PC-3 (cell line): ENCODE measurements at regions not wholly inside any gene's neighbourhood (a gene's known extent, or its start where the extent isn't known, plus 50 kb on each side); places are given as distances from the start of the nearest gene placed in this dataset.
"Not testable (repeated sequence)": the region's sequence is repeated elsewhere in the genome, so short reads cannot be mapped to it uniquely, and the experiment has no call there.

Experiments
- ATAC-seq: fragments of 200-7000 bp; cut with Tn5 transposase; 2 replicates; pipeline ENCODE4 v1.9.1; 2020; ENCODE audit warnings: mild to moderate bottlenecking, moderate library complexity
- BruUV-seq: library from RNA; stranded (reverse); fragments of 400-500 nt; replicated peaks from 2 replicates; lab custom pipeline; 2021; lab: Mats Ljungman, UMichigan
- CTCF ChIA-PET: fragments of 300-600 bp; sonication (Branson Sonifier 250); formaldehyde crosslinking; loops from one replicate; lab custom pipeline; 2022; ENCODE audit warnings: antibody characterized with exemption; lab: Charles Lee
- POLR2A ChIA-PET: fragments of 300-600 bp; sonication (Branson Sonifier 250); formaldehyde crosslinking; loops from one replicate; lab custom pipeline; 2022; ENCODE audit warnings: antibody characterized with exemption; ENCODE audit not compliant: unreplicated experiment; lab: Charles Lee
- DNase-seq: peaks from one replicate; pipeline ENCODE4 v3.0.0-alpha.2; 2015
- H2AFZ ChIP-seq: fragments of 300-600 bp; sonication (generic); 2 replicates; pipeline ENCODE4 v1.6.0; 2016; ENCODE audit warnings: antibody characterized with exemption, low read length
- H3F3A ChIP-seq: fragments of 300-600 bp; sonication (generic); one replicate; pipeline ENCODE4 v1.6.0; 2017; ENCODE audit warnings: antibody characterized with exemption, low read length, control low read depth, mild to moderate bottlenecking; ENCODE audit not compliant: unreplicated experiment
- H3K27ac ChIP-seq: fragments of 300-600 bp; sonication (generic); 2 replicates; pipeline ENCODE4 v1.5.1; 2016; ENCODE audit warnings: mild to moderate bottlenecking, low read length
- H3K27me3 ChIP-seq: fragments of 300-600 bp; sonication (generic); 2 replicates; pipeline ENCODE4 v1.6.1; 2016; ENCODE audit warnings: low read length, mixed read lengths
- H3K36me3 ChIP-seq: fragments of 300-600 bp; sonication (generic); 2 replicates; pipeline ENCODE4 v1.6.1; 2016; ENCODE audit warnings: low read depth, mixed run types, low read length, mixed read lengths
- H3K4me1 ChIP-seq: fragments of 300-600 bp; sonication (generic); 2 replicates; pipeline ENCODE4 v1.5.1; 2016; ENCODE audit warnings: low read length; ENCODE audit not compliant: insufficient read depth
- H3K4me2 ChIP-seq: fragments of 300-600 bp; sonication (generic); 2 replicates; pipeline ENCODE4 v1.6.0; 2016; ENCODE audit warnings: low read length
- H3K4me3 ChIP-seq: fragments of 300-600 bp; sonication (generic); 2 replicates; pipeline ENCODE4 v1.5.1; 2016; ENCODE audit warnings: mild to moderate bottlenecking, low read length, mixed read lengths
- H3K79me2 ChIP-seq: fragments of 300-600 bp; sonication (generic); 2 replicates; pipeline ENCODE4 v1.6.1; 2017; ENCODE audit warnings: low read length, mixed read lengths
- H3K9ac ChIP-seq: fragments of 300-600 bp; sonication (generic); 2 replicates; pipeline ENCODE4 v1.6.0; 2016; ENCODE audit warnings: mild to moderate bottlenecking, low read length
- H3K9me2 ChIP-seq: fragments of 300-600 bp; sonication (generic); replicated peaks from 2 replicates; pipeline ENCODE4 v1.6.1; 2016; ENCODE audit warnings: mixed run types, low read length, mixed read lengths
- H3K9me3 ChIP-seq: fragments of 300-600 bp; sonication (generic); 2 replicates; pipeline ENCODE4 v1.6.1; 2016; ENCODE audit warnings: low read length, mixed read lengths
- H4K20me1 ChIP-seq: fragments of 300-600 bp; sonication (generic); 2 replicates; pipeline ENCODE4 v1.6.1; 2016; ENCODE audit warnings: low read length, mixed read lengths
- CTCF ChIP-seq: fragments of 300-600 bp; sonication (generic); conservative IDR thresholded peaks from 2 replicates; pipeline ENCODE4 v1.5.1; 2017; ENCODE audit warnings: antibody characterized with exemption, low read depth, mild to moderate bottlenecking, low read length
- EZH2 ChIP-seq: fragments of 300-600 bp; sonication (generic); IDR thresholded peaks from one replicate; pipeline ENCODE4 v1.6.1; 2017; ENCODE audit warnings: antibody characterized with exemption, mild to moderate bottlenecking, low read length; ENCODE audit not compliant: unreplicated experiment
- EZH2phosphoT487 ChIP-seq: fragments of 300-600 bp; sonication (generic); IDR thresholded peaks from 2 replicates; pipeline ENCODE4 v1.6.1; 2018; ENCODE audit warnings: mild to moderate bottlenecking, antibody characterized with exemption, low read length, borderline replicate concordance
- intact Hi-C: fragments of 100-400 bp; cut with micrococcal nuclease; formaldehyde crosslinking; loops from 2 replicates; pipeline ENCODE4 v1.9.0; 2023

DNA sequence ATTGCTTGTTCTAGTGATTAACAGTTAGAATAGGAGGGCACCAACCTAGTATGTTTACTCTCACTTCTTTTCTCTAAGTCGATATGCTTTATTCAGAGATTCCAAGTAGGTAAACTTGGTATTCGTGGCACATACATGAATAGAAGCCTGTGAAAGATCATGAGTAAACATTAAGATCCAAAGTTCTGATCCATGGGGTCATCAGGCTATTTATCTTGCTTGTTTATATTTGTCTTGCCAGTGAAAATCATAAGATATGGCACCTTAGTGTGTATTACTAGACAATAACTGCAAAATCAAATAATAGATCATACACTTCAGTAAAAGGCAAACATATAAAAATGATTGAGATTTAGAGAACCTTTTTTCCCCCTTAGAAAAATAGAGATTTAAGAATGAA, 56.5 kb upstream of the LHFPL3 start:
- Histone ChIP-seq H3F3A (no peaks in the 10 kb centered on the region), H2AFZ (no peak overlapping the region), H3K4me1 (no peaks in the 10 kb centered on the region), H3K27me3 (no peaks in the 10 kb centered on the region; the same call in 1 of the 2 replicates), H4K20me1 (no peaks in the 10 kb centered on the region), H3K9ac (no peak overlapping the region), H3K79me2 (no peaks in the 10 kb centered on the region), H3K4me3 (no peak overlapping the region), H3K9me3 (no peaks in the 10 kb centered on the region), H3K27ac (no peak overlapping the region), H3K36me3 (no peaks in the 10 kb centered on the region), H3K9me2 (no peaks in the 10 kb centered on the region), H3K4me2 (no peak overlapping the region)
- ATAC-seq (no peak), DNase-seq (no peak)
- no peak for TF ChIP-seq CTCF
- no peak for TF ChIP-seq EZH2phosphoT487
- TF ChIP-seq EZH2: no peak
- no TSS peak for BruUV-seq
- ChIA-PET CTCF (no interaction called here), POLR2A (no interaction called here)
- intact Hi-C loops: loop anchor here (2.0 to 10.0 kb wide), 2 partner anchors 573 to 647 kb away; no protein-coding TSS in a partner anchor

GRCh38 chr7:104272767-104273384, 55.5 kb upstream of the LHFPL3 start:
- Histone ChIP-seq H3K9me2 (no peaks in the 10 kb centered on the region), H3K9ac (no peak overlapping the region), H3F3A (no peaks in the 10 kb centered on the region), H3K4me3 (no peak overlapping the region), H3K4me2 (no peak overlapping the region), H3K27me3 (no peaks in the 10 kb centered on the region; the same call in 1 of the 2 replicates), H3K9me3 (no peaks in the 10 kb centered on the region), H3K4me1 (no peaks in the 10 kb centered on the region), H4K20me1 (no peaks in the 10 kb centered on the region), H2AFZ (no peak overlapping the region), H3K36me3 (no peaks in the 10 kb centered on the region), H3K79me2 (no peaks in the 10 kb centered on the region), H3K27ac (no peak overlapping the region)
- intact Hi-C loops: loop anchor here (2.0 to 10.0 kb wide), 2 partner anchors 572 to 646 kb away; no protein-coding TSS in a partner anchor
- ATAC-seq (no peak; the same call in 1 of the 2 replicates), DNase-seq (peak; percentile 56)
- CTCF ChIA-PET: interaction anchor here (0.6 kb wide), 1 partner anchor 610 kb away, joined by 4 read pairs; no protein-coding TSS in a partner anchor
- TF ChIP-seq CTCF: peak; percentile 75
- TF ChIP-seq EZH2: no peak
- BruUV-seq: no TSS peak
- POLR2A ChIA-PET: no interaction called here

- CTCF ChIA-PET: no interaction called here
- H3K4me3 ChIP-seq: no peak overlapping the region
- intact Hi-C loops: loop anchor here (10.0 kb wide), 1 partner anchor 569 kb away; no protein-coding TSS in a partner anchor
Observed at GRCh38 chr7:104275900-104276299, 52.5 kb upstream of the LHFPL3 start.

DNA sequence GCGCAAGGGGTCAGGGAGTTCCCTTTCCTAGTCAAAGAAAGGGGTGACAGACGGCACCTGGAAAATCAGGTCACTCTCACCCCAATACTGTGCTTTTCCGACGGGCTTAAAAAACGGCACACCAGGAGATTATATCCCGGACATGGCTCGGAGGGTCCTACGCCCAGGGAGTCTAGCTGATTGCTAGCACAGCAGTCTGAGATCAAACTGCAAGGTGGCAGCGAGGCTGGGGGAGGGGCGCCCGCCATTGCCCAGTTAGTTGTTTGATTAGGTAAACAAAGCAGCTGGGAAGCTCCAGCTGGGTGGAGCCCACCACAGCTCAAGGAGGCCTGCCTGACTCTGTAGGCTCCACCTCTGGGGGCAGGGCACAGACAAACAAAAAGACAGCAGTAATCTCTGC, 51.7 kb upstream of the LHFPL3 start:
- H3K79me2 ChIP-seq, H3K4me1 ChIP-seq, H3K9me2 ChIP-seq, H3K4me2 ChIP-seq, H4K20me1 ChIP-seq, H3F3A ChIP-seq, H3K4me3 ChIP-seq, H3K9me3 ChIP-seq, BruUV-seq, H3K27me3 ChIP-seq, POLR2A ChIA-PET, H3K27ac ChIP-seq, CTCF ChIA-PET, DNase-seq, H3K36me3 ChIP-seq, ATAC-seq, H3K9ac ChIP-seq, H2AFZ ChIP-seq: not testable (repeated sequence)
- intact Hi-C loops: loop anchor here (10.0 kb wide), 1 partner anchor 568 kb away; no protein-coding TSS in a partner anchor

More at GRCh38 chr7:104275900-104276299, 52.5 kb upstream of the LHFPL3 start:
- Histone ChIP-seq H3K9ac (no peak overlapping the region), H3K9me3 (no peaks in the 10 kb centered on the region), H2AFZ (no peak overlapping the region), H3K27me3 (no peaks in the 10 kb centered on the region; the same call in 1 of the 2 replicates), H3F3A (no peaks in the 10 kb centered on the region), H3K4me1 (no peaks in the 10 kb centered on the region), H3K36me3 (no peaks in the 10 kb centered on the region), H3K9me2 (no peaks in the 10 kb centered on the region), H4K20me1 (no peaks in the 10 kb centered on the region), H3K79me2 (no peaks in the 10 kb centered on the region), H3K27ac (no peak overlapping the region), H3K4me2 (no peak overlapping the region)
- BruUV-seq: no TSS peak
- POLR2A ChIA-PET: no interaction called here
- ATAC-seq: peak; percentile 37; the same call in 1 of the 2 replicates
- TF ChIP-seq CTCF (no peak), EZH2phosphoT487 (no peak), EZH2 (no peak)
- DNase-seq: peak; percentile 41
